Prostate gland (tissue), 2 donors: ENCODE measurements at regions not wholly inside any gene's neighbourhood (a gene's known extent, or its start where the extent isn't known, plus 50 kb on each side); places are given as distances from the start of the nearest gene placed in this dataset.

Experiments used
- CTCF ChIP-seq, 4 experiments: fragments of 200-600 bp in 2 of 4; fragments of 450-650 bp in 2 of 4; sonication (generic) in 2 of 4; IDR thresholded peaks; 1 replicate in 3 of 4; 2 replicates in 1 of 4; pipeline ENCODE4 v1.5.1; 2016 to 2019; ENCODE audit warnings: antibody characterized with exemption in 4 of 4, mild to moderate bottlenecking in 2 of 4, moderate library complexity in 2 of 4
- POLR2AphosphoS5 ChIP-seq: sonication (generic); formaldehyde crosslinking; IDR thresholded peaks from one replicate; pipeline ENCODE4 v1.6.1; 2017; ENCODE audit warnings: antibody characterized with exemption

DNA sequence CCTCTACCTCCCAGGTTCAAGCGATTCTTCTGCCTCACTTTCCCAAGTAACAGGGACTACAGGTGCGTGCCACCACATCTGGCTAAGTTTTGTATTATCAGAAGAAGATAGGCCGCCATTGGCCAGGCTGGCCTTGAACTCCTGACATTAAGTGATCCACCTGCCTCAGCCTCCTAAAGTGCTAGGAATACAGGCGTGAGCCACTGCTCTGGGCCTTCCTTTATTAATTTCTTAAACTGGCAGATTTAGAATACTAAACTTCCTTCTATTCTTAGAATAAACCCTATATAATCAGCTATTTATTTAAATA, 86.6 kb downstream of the HFE start:
- no peak for TF ChIP-seq CTCF (IDR thresholded peaks at IDR 0.05)
- TF ChIP-seq POLR2AphosphoS5 = no peak
